ENCODE measurements at regions not wholly inside any gene's neighbourhood (a gene's known extent, or its start where the extent isn't known, plus 50 kb on each side); places are given as distances from the start of the nearest gene placed in this dataset.

GRCh38 chrX:102063445-102064074 is 61.9 kb upstream of the TCEAL2 start:
- TF ChIP-seq CTCF (IDR thresholded peaks at IDR 0.05 in 2 of 3, conservative IDR thresholded peaks at IDR 0.05 in 1 of 3; ENCODE audit: borderline replicate concordance in 1 of 3, insufficient read depth in 1 of 3, low read depth in 2 of 3, low read length in 2 of 3) (no peak), ZNF274 (IDR thresholded peaks at IDR 0.05; ENCODE audit: low read depth, low read length) (no peak), SP1 (IDR thresholded peaks at IDR 0.05; ENCODE audit: low read depth) (no peak), EZH2 (IDR thresholded peaks at IDR 0.05) (no peak), POLR2A (IDR thresholded peaks at IDR 0.05; ENCODE audit: borderline replicate concordance, extremely low read depth, insufficient read depth, insufficient read length) (no peak), YY1 (IDR thresholded peaks at IDR 0.05; ENCODE audit: extremely low read depth, insufficient replicate concordance, low read depth, low read length) (no peak), EZH2phosphoT487 (IDR thresholded peaks at IDR 0.05; ENCODE audit: borderline replicate concordance) (no peak), POLR2AphosphoS5 (IDR thresholded peaks at IDR 0.05; ENCODE audit: low read depth, low read length) (no peak), SIN3A (IDR thresholded peaks at IDR 0.05; ENCODE audit: low read depth) (no peak), EGR1 (IDR thresholded peaks at IDR 0.05; ENCODE audit: low read depth) (no peak), ZFX (IDR thresholded peaks at IDR 0.05) (no peak), RAD21 (IDR thresholded peaks at IDR 0.05; ENCODE audit: low read depth) (no peak)
- TF ChIP-seq, protein P1, sequence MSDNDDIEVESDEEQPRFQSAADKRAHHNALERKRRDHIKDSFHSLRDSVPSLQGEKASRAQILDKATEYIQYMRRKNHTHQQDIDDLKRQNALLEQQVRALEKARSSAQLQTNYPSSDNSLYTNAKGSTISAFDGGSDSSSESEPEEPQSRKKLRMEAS (IDR thresholded peaks at IDR 0.05) = no peak
- TF ChIP-seq, protein P2, sequence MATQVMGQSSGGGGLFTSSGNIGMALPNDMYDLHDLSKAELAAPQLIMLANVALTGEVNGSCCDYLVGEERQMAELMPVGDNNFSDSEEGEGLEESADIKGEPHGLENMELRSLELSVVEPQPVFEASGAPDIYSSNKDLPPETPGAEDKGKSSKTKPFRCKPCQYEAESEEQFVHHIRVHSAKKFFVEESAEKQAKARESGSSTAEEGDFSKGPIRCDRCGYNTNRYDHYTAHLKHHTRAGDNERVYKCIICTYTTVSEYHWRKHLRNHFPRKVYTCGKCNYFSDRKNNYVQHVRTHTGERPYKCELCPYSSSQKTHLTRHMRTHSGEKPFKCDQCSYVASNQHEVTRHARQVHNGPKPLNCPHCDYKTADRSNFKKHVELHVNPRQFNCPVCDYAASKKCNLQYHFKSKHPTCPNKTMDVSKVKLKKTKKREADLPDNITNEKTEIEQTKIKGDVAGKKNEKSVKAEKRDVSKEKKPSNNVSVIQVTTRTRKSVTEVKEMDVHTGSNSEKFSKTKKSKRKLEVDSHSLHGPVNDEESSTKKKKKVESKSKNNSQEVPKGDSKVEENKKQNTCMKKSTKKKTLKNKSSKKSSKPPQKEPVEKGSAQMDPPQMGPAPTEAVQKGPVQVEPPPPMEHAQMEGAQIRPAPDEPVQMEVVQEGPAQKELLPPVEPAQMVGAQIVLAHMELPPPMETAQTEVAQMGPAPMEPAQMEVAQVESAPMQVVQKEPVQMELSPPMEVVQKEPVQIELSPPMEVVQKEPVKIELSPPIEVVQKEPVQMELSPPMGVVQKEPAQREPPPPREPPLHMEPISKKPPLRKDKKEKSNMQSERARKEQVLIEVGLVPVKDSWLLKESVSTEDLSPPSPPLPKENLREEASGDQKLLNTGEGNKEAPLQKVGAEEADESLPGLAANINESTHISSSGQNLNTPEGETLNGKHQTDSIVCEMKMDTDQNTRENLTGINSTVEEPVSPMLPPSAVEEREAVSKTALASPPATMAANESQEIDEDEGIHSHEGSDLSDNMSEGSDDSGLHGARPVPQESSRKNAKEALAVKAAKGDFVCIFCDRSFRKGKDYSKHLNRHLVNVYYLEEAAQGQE (IDR thresholded peaks at IDR 0.05; ENCODE audit: low read depth) = no peak
